HG02885 (cell line): ENCODE measurements at regions not wholly inside any gene's neighbourhood (a gene's known extent, or its start where the extent isn't known, plus 50 kb on each side); places are given as distances from the start of the nearest gene placed in this dataset.

Source experiments
- ATAC-seq: cut with Tn5 transposase; IDR thresholded peaks from one replicate; pipeline ENCODE4 v1.9.1; 2021; ENCODE audit warnings: mild to moderate bottlenecking; ENCODE audit not compliant: unreplicated experiment, poor library complexity

DNA sequence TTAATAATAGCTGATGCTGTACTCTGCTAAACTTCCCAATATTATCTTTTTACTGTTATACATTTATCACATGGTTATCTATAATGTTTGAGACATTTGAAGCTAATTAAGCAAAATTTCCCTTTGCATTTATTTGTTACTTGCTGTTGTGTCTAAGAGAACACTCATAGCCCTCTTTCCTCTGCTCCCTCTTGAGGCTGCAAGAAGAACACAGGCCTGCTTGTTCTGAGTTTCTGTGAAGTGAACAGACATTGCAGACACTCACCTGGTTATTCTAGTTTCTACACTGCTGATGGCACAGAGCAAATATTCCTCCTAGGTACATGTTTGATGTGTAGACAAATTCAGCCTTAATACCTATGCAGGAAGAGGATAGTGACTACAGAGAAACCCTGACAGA lies 367.8 kb downstream of the GASK1B start:
- no peak for ATAC-seq

DNA sequence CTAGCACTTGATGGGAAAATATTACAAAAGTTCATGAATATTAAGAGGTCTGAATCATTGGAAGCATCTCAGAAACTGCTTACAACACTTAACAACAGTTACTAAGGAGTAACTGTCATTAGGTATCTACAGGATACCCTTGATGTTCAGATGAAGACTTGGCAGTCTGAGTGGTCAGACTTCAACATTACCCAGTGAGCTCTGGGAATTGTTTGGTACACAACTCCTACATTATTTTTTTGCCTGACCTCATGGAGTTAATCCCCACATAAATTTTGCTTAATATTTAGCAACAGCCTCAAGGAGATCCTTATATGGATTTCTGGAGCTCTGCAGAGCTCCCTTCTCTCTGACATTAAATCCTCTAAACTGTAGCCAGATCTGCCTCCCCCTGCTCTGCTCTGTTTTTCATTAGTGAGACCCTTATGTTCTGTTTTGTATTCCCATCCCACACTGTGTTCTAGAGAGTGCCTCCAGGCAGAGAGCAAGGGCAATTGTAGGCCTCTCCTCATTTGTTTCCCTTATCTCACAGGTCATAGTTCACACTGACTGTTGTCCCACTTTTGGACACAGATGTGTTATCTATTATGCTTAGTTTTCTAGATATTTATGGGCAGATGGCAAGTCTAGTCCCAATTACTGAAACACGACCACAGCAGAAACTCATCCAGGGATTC lies 368.8 kb downstream of the GASK1B start:
- ATAC-seq = no peak

DNA sequence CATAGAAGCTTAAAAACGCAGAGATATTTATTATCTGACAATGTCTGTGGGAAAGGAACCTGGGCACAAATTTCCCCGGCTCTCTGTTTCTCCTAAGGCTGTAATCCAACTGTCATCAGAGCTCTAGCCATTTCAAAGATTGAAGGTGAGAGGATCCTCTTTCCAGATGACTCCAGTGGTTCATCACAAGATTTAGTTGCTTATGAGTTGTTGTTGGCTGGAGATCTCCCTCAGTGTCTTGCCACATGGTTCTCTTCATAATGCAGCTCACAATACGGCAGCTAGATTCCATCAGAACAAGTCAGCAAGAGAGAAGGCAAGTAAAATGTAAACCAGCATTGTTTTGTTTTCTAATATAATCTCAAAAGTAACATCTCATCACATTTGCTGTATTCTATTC lies 369.4 kb downstream of the GASK1B start:
- ATAC-seq = no peak

DNA sequence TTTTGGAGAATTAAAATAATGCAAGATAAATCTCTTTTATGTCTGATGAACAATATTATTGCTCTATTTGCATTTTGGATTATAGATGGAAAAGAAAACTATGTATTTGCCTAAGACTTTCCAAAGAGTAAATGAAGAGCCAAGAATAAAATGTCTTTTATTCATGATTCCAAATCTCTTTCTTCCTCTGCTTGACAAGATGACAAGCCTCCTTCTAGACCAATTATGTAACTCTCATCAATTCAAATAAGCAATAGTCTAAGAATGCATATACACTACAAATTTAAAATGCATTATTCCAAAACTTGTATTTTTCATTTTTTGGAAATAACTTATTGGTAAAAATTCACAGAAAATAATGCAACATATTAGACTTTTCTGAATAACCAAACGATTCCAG lies 377.3 kb downstream of the GASK1B start:
- ATAC-seq = no peak

- no peak for ATAC-seq
Measured at GRCh38 chr4:157792716-157793115, 380.1 kb downstream of the GASK1B start.

- ATAC-seq = no peak
Measured at GRCh38 chr4:157791236-157791635, 381.6 kb downstream of the GASK1B start.

DNA sequence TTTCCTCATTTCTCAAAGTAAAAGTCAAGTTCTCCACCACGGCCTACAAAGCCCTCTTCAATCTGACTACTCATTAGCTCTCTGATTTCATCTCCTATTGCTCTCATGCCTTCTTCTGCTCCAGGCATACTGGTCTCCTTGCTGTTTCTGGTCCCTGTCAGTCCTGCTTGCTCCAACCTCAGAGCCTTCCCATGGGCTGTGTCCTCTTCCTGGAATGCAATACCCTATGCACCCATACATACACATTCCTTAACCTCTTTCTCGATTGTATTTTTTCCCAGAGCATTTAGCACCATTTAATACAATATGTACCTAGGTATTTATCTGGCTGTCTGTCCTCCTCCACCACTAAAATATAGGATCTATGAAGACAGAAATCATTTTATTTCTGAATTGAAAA lies 385.2 kb downstream of the GASK1B start:
- ATAC-seq = no peak

DNA sequence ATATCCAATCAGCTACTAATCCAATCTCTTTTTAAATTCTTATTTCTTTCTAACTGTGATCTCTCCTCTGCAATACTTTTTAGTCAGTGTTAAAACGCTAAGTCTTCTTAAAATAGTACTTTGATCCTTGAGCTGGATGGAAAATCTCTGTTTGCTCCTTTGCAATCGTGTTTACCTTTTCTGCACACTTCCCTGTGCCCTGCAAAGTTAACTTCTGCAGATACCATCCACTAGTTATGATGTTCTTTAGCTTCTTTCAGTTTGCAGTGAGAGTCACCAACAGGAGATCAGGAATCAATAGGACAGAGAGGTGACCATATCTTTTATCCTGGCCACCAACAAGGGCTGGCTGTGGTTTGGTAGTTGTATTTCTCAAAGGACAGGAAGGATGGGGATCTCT lies 391.5 kb downstream of the GASK1B start:
- no peak for ATAC-seq

DNA sequence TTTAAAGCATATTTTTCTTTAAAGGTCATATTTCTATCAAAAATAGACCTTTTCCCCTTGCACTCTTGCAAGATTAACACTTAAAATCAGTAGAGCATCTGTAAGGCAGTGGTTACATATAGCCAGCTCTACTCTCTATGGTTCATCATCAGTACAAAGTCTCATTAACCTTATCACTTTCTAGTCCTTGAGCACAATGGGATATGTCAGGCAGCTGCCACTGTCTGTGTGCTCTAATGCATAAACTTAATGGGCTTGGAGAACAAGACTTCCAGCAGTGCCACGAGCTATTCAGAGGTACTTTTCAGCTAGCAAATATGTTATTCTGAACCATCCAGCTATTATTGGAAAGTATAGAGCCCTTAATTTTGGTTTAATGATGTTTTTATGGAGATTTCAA lies 393.7 kb downstream of the GASK1B start:
- ATAC-seq = no peak

GRCh38 chr4:157776930-157777528 lies 395.8 kb downstream of the GASK1B start:
- ATAC-seq = no peak

DNA sequence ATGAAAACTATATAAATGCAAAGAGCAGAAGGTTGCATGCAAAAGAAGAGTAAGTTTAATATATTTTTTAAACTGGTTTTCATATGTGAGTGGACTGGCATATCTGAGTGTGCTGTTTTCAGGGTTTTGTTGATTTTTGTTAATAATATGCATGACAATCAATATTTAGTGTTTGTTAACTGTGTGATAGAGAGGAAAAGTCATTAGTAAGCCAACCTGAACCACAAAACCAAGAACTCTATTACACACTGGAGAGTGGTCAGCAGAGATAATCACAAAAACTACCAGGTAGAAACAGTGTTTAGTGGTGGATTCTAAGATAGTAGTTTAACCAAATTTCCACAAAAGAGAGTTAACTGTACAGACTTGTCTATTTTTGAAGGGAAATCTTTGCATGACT lies 396.9 kb downstream of the GASK1B start:
- no peak for ATAC-seq

DNA sequence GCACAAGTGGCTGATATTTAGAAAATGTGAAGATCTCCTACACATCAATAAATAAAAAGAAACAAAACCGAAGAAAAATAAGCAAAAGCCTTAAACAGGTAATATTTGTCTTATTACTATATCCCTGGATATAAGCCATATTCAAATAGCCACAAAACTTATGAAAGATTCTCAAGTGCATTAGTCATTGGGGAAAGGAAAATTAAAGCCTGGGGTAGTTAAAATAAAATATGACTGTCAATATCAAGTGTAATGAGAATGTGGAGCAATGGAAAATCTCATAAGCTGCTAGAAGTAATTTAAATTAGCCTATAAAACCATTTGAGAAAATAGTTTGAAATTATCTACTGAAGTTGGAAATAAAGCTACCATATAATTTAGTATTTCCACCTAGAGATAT lies 399.9 kb downstream of the GASK1B start:
- ATAC-seq = no peak

DNA sequence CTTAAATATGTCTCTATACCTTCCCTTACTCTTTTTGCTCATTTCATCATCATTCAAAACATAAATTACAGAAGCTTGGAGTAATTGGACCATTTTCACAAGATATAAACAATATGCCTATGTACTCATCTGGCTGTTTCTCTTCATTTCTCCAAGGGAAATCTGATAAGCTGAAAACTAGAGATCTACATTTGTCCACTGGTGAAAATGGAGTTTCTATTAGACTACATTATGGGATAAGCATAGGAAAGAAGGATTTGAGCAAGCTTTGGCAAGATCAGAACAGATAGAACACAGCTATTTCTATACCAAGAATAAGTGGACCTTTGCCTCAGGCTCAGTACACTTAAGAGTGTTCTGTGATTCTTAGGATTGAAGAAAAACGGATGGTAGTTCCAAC lies 404.4 kb downstream of the GASK1B start:
- ATAC-seq = no peak

- ATAC-seq = no peak
Measured at GRCh38 chr4:157763490-157763889, 409.3 kb downstream of the GASK1B start.

DNA sequence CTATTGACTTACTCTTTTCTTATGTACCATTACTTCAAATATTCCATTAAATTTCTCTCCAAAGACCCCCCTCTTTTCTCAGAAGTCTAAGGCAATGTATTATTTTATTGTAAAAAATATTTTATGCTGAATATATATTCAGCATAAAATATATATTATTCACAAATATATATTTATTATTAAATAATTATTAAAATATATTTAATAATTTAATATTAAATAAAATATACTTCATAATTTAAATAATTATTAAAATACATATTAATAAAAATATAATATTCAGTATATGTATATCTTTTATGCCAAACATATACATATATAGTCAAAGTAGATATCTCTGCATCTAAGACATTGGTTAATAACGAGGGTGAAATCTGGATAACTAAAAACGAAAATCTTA lies 418.4 kb downstream of the GASK1B start:
- ATAC-seq = no peak

DNA sequence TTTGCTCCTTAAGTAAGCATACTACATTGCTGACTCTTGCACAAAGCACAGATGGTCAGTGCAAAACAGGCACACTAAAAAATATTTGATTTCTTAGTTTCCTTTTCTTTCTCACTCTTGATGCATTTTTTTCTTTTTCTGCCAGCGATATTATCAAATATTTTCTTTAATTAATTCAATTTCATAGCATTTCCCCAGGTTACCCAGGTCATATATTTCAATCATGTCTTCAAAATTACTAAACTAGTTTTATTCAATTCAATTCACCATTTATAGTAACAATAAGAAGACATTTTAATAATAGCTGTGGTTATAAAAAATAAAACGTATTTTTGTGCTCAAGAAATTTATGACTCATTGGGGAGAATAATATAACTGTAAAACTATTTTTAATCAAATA lies 421.2 kb downstream of the GASK1B start:
- no peak for ATAC-seq

DNA sequence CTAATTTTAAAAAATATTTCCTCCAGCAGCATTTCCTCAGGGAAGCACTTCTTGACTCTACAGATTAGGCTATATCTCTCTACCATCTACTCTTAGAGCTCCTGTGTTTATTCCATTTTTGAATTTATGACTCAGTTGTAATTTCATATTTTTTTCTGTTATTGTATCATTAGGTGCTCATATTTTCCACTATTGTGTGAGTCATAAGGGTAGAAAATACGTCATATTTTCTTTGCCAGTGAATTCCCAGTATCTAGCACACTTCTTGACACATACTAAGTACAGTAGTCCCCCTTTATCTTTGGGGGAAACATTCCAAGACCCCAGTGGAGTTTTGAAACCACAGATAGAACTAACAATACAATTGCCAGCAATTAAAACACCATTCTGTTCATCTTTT lies 431.2 kb downstream of the GASK1B start:
- ATAC-seq = no peak

DNA sequence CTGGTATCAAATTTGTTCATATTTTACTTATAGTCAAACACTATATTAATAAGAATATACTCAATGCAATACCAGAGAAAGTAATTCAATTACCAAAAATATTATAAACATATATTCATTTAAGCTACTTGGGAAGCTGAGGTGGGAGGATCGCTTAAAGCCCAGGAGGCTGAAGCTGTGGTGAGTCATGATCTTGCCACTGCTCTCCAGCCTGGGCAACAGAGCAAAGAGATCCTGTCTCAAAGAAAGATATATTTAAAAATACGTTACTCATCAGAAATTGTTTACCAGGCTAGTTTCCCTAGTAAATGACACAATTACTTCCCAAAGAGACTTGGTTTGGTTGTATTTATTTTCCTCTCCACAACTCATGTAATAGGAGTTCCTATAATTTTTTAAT lies 433.6 kb downstream of the GASK1B start:
- no peak for ATAC-seq

DNA sequence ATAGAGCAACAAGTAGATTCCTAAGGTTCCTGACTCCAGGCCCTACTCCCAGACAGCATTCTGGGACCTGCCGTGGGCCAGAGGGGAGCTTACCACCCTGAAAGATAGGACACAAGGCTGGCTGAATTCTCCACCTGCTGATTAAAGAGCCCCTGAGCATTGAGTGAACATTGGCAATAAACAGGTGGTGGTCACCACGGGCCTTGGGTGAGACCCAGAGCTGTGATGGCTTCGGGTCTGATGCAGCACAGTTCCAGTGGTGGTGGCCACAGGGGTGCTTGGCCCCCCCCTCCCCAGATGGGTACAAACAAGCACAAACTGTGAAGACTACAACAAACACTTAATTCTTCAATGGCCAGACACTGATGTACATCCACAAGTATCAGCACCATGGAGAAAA lies 444.6 kb downstream of the GASK1B start:
- ATAC-seq = no peak

DNA sequence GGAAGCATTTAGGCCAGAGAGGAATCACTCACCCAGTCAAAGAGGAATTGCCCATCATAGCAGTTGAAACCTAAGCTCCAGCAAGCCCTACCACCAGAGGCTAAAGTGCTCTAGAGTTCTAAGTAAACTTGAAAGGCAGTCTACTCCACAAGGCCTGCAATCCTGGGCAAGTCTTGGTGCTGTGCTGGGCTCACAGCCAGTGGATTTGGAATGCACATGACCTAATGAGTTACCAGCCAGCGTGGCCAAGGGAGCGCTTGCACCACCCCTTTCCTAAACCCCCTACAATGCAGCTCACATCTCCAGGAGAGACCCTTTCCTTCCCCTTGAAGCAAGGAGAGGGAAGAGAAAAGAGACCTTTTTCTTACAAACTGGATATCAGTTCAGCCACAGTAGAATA lies 445.7 kb downstream of the GASK1B start:
- no peak for ATAC-seq

DNA sequence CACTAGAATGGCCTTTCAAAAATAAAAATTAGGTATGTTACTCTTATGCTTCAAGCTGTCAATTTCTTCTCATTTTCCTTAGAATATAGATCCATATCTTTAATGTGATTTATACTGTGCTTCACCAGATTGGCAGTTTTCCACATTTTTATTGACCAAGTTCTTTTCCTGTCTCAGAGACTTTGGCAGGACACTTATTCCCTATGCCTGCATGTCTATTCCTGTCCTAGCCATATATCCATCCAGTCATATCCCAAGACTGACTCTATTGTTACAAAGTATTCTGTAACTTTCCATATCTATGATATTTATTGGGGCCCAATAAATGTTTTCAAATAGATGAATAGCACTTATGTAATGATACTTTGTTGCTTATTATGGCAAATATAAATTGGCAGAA lies 450.7 kb downstream of the GASK1B start:
- ATAC-seq = no peak

DNA sequence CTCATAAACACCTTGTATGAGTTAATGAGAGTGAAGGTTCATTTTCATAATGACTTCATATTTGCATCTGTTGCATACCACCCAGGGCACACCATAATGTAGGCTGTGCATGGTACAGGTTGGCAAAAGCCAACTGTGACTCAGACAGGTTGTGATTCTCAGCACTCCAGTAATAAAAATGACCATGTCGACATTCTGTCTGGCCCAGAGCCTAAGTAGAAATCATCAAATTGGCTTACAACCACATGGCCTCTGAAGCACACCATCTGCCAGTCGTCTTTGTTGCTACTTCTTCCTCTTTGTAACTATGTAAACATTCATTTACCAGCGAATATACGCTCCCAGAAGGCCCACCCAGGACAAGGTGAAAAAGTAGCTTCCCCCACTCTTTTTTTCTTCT lies 459.5 kb downstream of the GASK1B start:
- no peak for ATAC-seq

- no peak for ATAC-seq
Measured at GRCh38 chr4:157706155-157706554, 466.7 kb downstream of the GASK1B start.
